OCI-M1 (cell line): ENCODE measurements at regions not wholly inside any gene's neighbourhood (a gene's known extent, or its start where the extent isn't known, plus 50 kb on each side); places are given as distances from the start of the nearest gene placed in this dataset.

Experiments
- DNase-seq: peaks from one replicate; lab custom pipeline; 2025; lab: John Stamatoyannopoulos, UW

DNA sequence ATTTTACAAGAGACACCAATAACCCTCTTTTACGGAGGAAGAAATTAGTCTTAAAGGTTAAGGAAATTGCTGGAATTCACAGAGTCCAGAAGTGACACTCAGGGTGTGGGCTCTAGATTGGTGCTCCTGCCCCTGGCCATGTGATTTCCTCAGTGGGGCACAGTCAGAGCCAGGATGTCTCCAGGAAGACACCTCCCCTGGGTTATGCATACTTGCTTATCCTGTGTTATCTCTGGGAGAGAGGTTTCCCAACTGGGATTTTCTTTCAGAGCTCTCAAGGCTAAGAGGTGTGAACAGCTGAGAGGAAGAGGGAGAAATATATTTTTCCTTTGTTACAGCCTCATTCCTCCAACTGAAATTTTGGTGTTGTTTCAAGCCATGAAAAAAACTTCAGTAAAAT, 125.6 kb upstream of the CELF4 start:
- no peak for DNase-seq

DNA sequence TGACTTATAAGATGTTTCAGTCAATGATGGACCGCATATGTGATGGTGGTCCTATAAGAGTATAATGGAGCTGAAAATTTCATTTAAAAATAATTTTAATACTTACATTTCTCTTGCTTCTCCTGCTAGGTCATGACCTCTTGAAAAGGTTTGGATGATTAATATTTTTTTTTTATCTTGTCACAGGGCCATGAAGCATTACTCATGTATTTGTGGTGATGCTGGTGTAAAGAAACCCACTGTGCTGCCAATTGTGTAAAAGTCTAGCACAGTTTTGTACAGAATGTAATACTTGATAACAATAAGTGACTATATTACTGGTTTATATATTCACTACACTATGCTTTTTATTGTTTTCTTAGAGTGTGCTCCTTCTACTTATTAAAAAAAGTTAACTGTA, 124.2 kb upstream of the CELF4 start:
- DNase-seq = no peak

DNA sequence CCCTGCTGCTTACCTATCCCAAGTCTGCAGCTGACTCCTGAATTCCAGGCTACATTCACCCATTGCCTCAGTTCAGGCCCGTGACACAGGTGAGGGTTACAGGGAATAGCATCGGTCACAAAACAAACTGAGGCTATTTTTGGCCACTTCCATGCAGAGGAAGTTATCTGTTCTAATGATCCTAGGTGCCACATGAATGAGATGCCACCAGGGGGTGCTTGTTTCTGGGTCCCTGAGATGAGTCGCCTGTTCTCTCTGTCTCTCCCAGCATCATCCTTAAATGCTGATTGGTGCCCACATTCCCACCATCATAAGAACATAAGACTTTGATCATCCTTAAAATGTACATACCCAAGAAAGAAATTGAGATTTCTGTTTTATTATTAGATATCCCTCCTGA, 119.0 kb upstream of the CELF4 start:
- no peak for DNase-seq

DNA sequence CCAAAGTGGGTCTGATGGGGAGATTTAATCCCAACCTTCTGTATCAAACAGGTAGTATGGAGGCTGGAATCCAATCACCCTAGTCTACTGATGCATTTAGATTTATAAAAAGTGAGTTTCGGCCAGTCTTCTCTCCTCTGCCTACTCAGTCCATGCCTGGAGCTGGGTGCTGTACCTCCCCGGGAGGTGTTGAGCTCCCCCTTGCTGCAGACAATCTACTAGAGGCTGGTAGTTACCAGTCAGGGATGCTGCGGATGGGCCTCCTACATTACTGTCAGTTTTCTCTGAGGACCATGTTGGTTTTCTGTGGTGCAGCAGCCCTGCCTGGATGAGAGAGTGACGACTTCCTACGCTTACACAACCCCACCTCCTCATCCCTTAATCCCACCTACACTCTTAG, 118.6 kb upstream of the CELF4 start:
- no peak for DNase-seq

DNA sequence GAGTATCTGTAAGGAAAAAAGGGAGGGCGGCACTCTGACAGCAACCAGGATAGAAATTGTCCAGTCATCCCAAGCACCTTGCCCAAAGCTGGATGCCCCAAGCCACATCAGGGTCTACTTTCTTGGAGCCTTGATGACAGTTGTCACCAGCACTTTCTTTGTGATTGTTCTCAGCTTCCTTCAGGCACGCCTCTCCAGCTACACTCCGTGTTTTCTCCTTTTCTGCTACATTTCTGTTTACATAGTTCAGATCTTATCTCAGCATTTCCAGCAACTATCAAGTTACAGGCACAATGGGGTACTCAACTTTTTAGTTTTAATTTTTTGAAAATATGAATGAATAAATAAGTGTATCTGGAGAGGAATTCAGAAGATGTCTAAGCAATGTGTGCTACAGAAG, 115.3 kb upstream of the CELF4 start:
- no peak for DNase-seq

DNA sequence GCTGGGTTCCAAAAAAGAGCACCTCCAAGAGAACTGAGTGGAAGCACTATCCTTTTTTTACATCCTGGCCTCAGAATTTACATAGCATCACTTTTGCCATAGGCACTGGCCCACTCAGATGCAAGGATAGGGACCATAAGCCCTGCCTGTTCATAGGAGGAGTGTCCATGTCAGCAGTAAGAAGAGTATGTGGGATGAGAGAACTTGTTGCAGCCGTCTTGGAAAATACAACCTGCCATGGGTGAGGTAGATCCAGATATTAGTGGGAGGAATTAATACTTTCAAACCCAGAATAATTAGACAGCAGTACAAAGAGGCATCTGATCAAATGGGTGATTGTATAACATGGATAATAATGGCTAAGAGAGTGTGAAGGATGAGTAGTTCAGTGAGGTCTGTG, 110.7 kb upstream of the CELF4 start:
- DNase-seq = no peak

DNA sequence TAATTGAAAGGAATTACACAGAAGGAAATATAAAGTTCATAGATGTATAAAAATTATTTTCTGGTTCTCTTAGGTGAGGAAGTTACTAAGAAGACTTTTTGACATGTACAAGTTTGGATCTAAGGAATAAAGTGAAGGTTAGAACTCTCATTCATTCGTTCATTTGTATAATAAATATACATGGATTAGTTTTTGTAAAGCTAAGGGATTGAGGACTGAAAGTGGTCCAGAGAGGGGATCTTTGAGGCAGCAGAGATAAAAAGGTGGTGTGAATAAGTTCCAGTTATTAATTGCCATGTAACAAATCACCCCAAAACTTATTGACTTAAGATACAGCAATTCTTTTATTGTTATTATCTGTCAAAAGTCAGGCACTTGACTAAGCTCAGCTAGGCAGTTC, 110.1 kb upstream of the CELF4 start:
- DNase-seq = no peak

DNA sequence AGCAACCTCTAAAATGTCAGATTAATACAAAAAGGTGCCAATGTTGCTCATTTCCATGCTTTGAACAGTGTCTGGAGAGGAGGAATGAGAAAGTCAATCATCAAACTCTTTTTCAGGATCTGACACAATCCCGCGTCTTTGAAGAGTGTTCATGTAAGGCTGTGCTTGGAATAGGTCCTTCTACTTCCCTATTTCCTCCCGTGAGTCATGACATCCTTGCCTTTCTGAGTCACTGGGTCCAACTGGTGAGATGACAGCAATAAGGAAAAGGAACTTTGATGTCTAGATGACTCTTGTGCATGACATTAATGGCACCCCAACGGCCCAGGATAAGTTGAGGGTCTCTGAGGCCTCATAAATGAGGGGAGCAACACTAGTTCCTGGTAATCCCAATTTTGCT, 109.0 kb upstream of the CELF4 start:
- DNase-seq = peak; percentile 4

DNA sequence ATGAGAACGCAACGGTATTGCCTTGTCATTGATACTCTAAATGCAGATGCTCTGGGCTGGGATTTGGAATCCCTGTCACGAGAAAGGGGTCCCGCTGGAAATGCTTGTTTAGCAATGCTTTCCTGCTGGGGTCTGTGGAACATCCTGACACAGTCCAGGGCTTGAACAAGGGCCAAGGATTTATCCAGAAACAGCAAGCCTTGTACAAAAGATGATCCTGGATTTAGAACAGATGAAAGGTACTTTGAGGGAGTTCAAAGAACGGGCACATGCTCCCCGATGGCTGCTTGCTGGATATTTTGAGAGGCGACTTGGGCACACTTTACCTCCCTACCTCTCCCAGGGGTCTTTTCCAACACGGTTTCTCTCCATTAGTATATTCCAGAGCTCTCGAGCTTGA, 108.1 kb upstream of the CELF4 start:
- no peak for DNase-seq

DNA sequence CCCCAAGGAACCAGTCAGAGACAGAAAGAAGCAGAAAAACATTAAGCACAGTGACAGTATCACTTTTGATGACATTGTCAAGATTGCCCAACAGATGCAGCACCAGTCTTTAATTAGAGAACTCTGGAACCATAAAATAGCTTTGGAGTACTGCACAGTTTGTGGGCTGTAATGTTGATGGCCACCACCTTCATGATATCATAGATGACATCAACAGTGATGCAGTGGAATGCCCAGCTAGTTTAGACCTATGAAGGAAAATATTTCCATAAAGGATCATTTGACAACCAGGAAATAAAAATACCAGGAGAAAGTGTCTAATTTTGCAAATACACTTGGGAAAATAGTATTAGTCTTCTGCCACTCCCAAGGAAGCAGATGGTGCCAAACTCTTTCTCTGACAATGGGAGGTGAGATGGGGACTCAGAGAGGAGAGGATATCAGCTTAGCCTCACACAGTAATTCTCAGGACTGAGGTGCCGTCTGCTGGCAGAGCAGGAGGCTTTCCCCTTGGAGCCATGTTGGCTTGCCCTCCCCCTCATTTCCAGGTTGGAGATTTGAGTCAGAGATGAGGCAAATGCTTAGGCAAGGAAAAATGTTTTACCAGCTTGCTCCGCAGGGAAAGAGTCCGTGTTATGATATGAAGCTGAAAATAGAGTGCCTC, 107.5 kb upstream of the CELF4 start:
- no peak for DNase-seq

DNA sequence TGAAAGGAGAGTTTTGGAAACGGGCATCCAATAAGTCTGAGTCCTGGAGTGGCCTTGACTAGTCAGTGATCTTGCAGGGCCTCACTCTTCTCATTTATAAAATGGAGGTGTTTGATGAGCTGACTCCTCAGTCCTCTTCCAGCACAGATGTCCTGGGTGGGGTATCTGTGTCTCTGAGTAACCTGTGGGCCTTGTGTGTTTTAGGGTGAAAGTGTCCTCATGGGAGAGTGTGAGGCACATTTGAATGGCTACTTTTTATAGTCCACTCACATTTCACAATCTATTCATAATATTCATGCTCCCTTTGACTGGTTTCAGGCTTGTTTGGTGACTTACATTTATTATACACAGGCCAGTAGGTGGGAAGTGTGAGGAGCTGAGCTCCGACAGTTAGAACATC, 106.4 kb upstream of the CELF4 start:
- no peak for DNase-seq

DNA sequence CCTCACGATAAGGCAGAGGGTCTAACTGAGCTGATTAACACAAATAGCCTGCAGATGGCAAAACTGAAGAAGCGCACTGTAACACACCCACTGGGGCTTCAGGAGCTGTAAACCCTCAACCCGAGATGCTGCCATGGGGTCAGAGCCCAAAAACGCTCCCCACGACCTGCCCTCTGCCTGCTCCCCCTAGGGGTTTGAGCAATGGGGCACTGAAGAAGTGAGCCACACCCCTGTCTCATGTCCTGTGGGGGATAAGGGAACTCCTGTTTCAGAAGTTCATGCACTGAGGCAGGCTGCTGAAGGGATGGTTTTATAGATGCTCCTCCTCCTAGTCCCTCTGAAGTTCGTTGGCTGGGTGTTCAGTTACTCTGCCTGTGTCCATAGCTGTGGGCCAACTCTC, 105.9 kb upstream of the CELF4 start:
- DNase-seq = no peak

DNA sequence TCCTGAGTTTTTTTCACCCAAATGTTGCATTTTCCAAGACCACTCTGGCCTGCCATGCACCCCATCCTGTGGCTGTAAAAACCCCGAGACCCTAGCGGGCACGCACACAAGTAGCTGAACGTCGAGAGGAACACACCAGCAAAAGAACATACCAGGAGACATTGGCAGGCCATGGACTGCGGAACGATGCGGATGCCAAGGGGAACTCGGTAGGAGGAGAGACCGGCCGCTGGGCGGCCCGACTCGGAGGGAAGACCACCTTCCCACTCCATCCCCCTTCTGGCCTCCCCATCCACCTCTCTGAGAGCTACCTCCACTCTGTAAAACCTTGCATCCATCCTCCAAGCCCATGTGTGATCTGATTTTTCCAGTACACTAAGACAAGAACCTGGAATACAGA, 105.5 kb upstream of the CELF4 start:
- DNase-seq = no peak

DNA sequence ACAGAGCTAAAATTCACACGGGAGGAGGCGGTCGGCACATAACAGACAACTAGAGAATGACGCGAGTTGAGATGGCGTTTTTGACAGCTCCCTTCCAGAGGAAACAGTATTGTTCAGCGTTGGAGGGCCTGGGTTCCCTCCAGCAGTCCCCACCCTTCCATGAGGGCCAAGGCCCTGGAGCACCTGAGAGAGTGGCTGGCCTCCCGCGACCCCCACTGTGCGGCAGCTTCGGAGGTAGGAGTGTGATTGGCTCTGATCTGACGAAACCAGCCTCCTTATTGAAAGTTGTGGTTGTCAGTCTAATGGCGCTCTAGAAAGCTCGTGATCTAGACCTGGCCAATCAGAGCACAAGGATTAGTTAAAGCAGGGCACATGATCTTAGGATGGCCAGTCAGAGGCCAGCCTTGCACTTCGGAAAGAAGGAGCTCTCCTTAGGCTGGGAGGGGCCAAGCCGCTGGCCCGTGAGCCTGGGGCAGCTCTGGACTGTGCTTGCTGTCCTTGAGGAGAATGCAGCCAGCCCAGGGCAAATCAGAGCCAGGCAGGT, 104.5 kb upstream of the CELF4 start:
- DNase-seq = no peak

DNA sequence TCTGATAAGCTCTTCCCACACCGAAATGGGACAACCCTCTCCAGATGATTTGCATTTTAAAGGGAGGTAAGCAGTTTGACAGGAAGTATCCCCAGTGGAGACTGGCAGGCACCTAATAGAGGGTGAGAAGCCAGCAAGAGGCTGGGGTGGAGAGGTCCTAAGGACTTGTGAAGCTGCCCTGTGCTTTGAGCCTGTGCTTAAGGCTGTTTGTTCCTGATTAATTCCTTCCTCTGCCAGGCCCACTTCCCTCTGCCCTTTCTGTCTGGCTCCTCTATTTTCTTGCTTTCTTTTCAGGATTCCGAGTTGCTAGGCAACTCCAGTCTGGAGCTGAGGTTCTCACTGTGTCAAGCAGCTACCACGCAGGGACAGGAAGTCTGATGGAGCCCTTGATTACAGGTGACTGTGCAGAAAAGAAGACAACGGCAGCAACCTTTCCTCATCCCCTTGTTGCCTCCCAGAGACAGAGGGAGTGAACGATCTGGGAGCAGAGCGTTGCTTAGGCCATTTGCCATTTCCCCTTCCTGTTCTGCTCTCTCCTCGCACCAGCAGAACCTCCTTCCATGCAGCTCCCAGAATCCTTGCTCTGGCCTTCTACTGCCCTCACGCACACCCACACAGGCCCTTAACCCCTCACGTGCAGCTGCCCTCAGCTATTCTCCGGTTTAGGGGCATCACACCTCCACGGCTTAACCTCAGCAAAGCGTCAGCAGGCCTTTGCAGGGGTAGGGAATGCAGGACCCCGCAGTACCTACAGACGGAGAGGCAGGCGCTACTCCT, 103.6 kb upstream of the CELF4 start:
- DNase-seq = no peak

DNA sequence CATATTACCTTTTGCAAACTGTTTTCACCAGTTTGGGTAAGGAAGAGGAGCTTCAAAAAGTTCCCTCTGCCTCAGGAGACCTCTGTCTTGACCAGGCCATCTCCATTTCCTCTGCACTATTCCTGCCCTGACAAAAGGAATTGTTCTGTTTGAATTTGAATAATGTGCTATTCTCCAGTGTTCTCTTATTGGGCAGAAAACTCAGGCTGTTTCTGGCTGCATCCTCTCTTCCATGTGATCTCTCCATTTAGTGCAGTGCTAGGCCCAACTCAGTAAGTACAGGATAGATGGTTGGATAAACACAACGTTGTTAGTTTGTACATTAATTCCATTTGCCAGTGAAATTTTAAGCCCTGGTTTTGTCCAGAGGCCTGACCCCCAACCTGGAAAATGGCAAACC, 102.2 kb upstream of the CELF4 start:
- no peak for DNase-seq

DNA sequence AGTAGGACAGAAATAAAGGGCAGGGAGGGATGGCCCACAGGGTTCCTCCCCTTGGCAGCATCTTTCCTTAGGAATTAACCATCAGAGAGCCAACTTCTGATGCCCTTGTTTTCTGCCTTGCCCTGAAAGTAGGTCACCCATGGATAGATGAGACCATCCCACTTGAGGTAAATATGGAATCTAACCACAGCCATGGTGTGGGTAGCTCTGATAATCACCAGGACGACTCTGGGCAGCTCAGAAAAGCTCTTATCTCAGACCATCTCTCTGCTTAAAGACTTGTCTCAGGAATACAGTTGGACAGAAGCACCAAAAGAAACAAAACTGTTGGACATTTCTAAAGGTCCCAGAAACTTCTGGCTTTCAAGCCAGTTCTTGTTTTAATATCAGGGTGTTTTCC, 101.4 kb upstream of the CELF4 start:
- DNase-seq = peak; percentile 71

DNA sequence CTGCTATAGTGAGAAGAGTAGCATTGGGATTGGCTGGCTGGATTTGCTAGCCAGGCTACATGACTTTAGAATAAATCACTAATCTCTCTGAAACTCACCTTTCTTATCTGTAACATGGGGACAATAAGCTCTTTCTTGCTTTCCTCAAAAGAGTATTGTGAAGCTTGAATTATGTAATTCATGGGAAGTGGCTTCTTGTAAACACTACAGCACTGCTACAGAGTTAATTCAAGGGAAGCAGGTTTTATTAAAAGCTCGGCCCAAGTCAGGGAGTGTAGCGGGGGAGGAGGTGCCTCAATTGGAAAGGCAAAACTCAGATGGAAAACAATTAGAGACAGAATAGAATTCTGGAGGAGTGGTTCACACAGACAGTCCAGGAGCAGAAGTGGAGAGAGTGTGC, 100.9 kb upstream of the CELF4 start:
- DNase-seq = no peak

DNA sequence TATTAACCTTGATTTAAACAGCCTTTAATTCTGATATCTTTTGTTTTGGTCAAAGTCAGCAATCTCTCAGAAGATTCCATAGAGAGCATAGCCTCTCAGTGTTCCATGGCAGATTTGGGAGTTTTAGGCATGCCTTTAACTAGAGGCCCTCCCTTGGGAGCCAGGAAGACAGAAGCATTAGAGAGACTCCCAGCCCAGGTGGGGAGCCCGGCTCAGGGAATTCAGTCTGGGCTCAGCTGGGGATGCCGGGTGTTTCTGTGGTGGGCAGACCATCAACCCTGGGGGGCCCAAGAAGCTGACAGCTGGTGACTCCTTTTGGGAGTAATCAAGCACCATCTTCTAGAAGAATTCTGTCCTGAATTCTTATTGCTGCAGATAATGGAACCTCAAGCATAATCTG, 99.7 kb upstream of the CELF4 start:
- DNase-seq = no peak

DNA sequence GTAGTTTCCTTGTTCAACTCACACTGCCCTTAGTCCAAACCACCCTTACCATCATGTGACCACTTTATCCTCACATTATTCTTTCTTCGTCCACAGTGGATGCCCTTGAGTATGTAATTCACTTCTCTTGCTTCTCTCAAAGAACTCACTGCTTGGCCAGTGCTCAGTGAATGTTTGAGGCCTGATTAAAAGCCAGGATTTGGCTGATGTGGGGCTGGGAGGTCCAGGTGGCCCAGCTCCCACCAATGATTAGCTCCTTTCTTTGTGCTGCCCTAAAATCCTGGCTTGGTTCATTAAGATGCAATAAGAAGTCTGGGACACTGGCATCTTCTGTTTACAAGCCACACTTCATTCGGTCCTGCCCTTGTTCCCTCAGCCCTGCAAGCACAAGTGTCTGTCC, 97.8 kb upstream of the CELF4 start:
- no peak for DNase-seq

DNA sequence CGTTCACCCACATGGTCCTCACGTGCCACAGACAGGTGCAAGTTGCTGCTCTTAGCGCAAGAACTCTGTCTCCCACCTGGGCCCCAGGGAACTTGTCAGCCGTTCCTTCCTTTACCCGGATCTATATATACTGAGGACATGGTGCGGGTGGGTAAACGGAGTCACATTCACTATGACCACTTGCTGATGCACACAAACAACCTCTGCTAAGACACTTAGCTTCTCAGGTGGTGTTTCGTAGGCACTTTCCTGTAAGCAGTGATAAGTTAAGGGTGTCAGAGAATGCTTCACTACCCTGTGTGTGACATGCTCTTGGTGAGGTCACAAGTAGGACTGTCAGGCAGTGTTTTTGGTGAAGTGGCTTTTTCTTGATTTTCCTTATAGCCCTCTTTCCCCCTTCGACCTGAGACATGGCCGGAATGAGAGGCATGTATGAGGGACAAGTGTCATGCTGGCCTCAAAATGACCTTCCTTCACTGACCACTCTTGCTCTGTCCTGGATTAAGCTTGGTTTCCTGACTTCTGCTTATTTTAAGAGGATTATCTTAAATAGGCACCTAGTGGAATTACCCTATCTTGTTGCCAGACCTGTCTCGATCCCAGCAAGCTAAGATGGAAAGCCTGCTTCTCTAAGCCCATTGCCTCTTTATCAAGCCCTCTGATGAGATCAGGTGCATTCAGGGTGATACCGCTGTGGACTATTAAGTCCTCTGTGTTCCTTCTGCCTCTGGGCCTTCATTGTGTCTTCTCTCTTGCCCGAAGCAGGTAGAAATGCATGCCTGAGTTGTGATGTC, 97.1 kb upstream of the CELF4 start:
- no peak for DNase-seq

DNA sequence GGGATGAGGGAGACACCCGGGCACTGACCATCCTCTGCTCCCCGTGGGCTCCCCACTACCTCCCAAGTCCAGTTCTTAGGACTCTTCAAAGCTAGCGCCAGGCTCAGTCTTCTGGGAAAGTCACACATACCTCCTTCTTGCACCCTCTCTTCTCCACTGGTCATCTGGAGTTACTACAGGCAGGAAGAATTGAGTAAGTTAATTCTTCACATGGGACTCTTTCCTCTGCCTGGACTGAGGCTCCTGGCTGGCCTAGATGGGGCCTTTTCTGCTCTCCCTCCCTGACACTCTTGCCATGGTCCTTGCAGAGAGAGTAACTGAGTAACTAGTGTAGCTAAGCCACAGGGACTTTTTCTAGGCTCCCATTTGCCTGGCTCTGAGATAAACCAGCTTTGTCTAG, 96.5 kb upstream of the CELF4 start:
- DNase-seq = no peak

DNA sequence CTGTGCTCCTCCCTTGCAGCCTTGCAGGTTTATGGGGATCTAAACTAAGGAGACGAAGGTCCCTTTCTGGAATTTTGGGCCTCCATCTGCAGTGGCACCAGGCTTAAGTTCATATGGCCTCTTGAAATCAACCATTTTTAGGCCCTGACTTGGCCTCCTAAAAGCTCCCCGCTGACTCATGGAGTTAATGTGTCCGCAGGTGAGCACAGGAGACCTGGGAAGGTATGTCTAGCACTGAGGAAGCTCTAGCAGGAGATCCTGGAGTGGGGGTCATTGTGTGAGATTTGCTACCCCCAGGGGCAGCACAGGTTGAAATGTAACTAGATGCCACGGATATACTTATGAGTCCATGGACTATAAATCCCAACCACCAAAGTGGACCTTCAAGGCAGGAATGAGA, 95.9 kb upstream of the CELF4 start:
- no peak for DNase-seq
